Keratinocyte (primary cell): ENCODE measurements at regions not wholly inside any gene's neighbourhood (a gene's known extent, or its start where the extent isn't known, plus 50 kb on each side); places are given as distances from the start of the nearest gene placed in this dataset.
A peak's percentile ranks its signal among the peaks of the same experiment; 100 is the strongest.

Experiments
- DNase-seq: peaks from one replicate; pipeline ENCODE4 v3.0.0-alpha.2; 2011; ENCODE audit warnings: low read depth, missing footprints, low spot score
- FAIRE-seq: peaks from 2 replicates; lab custom pipeline; 2011; peaks lifted over from hg19 to GRCh38; lab: Jason Lieb, UNC
- H2AFZ ChIP-seq: 2 replicates; pipeline ENCODE4 v1.6.0; 2012; ENCODE audit warnings: low read length, control low read depth, inconsistent platforms; ENCODE audit not compliant: control insufficient read depth
- H3K27ac ChIP-seq: 2 replicates; pipeline ENCODE4 v1.5.1; 2011; ENCODE audit warnings: low read length; ENCODE audit not compliant: control insufficient read depth, insufficient read depth
- H3K27me3 ChIP-seq: 3 replicates; pipeline ENCODE4 v1.6.0; 2011; ENCODE audit warnings: low read length; ENCODE audit not compliant: control insufficient read depth, insufficient read depth; ENCODE audit errors: extremely low read depth
- H3K36me3 ChIP-seq, 2 experiments: 2 replicates in 1 of 2; 3 replicates in 1 of 2; pipeline ENCODE4 v1.5.1; 2011; ENCODE audit warnings: low read length in 2 of 2, mild to moderate bottlenecking in 1 of 2; ENCODE audit not compliant: control insufficient read depth in 2 of 2, insufficient read depth in 2 of 2; ENCODE audit errors: extremely low read depth in 1 of 2
- H3K4me1 ChIP-seq: 3 replicates; pipeline ENCODE4 v1.5.1; 2011; ENCODE audit warnings: low read length; ENCODE audit not compliant: control insufficient read depth, insufficient read depth; ENCODE audit errors: extremely low read depth
- H3K4me2 ChIP-seq: 3 replicates; pipeline ENCODE4 v1.6.0; 2011; ENCODE audit warnings: low read depth, low read length; ENCODE audit not compliant: control insufficient read depth, insufficient read depth; ENCODE audit errors: extremely low read depth
- H3K4me3 ChIP-seq, 3 experiments: fragments of 200-600 bp in 1 of 3; sonication (generic) in 1 of 3; 2 replicates in 2 of 3; 3 replicates in 1 of 3; pipeline ENCODE4 v1.5.1; 2011 to 2016; ENCODE audit warnings: low read length in 3 of 3, mild to moderate bottlenecking in 3 of 3, control low read depth in 2 of 3, inconsistent platforms in 1 of 3, low read depth in 1 of 3, mixed read lengths in 1 of 3, mixed run types in 1 of 3, moderate library complexity in 1 of 3; ENCODE audit not compliant: control insufficient read depth in 2 of 3, insufficient read depth in 2 of 3; ENCODE audit errors: extremely low read depth in 1 of 3
- H3K79me2 ChIP-seq: 2 replicates; pipeline ENCODE4 v1.6.0; 2012; ENCODE audit warnings: low read length; ENCODE audit not compliant: control insufficient read depth, insufficient read depth
- H3K9ac ChIP-seq: 3 replicates; pipeline ENCODE4 v1.6.0; 2011; ENCODE audit warnings: low read length; ENCODE audit not compliant: control insufficient read depth, insufficient read depth; ENCODE audit errors: extremely low read depth
- H3K9me1 ChIP-seq: 3 replicates; pipeline ENCODE4 v1.6.0; 2011; ENCODE audit warnings: low read length; ENCODE audit not compliant: control insufficient read depth, insufficient read depth; ENCODE audit errors: extremely low read depth
- H3K9me3 ChIP-seq: 2 replicates; pipeline ENCODE4 v1.5.1; 2012; ENCODE audit warnings: low read depth, low read length; ENCODE audit not compliant: control insufficient read depth
- H4K20me1 ChIP-seq: 3 replicates; pipeline ENCODE4 v1.6.0; 2011; ENCODE audit warnings: low read length; ENCODE audit not compliant: control insufficient read depth, insufficient read depth; ENCODE audit errors: extremely low read depth
- EZH2 ChIP-seq: IDR thresholded peaks from one replicate; pipeline ENCODE4 v1.6.1; 2012; ENCODE audit warnings: inconsistent platforms, mild to moderate bottlenecking, low read length, moderate library complexity
- dilution Hi-C: fragments of 300-500 bp; cut with MboI; formaldehyde crosslinking; loops from one replicate; pipeline ENCODE4 v1.7.0; 2020; ENCODE audit warnings: low sequenced_read_pairs; ENCODE audit not compliant: extremely low pct_ligation_motif_present
- TF ChIP-seq, protein P1 (sequence below), 3 experiments: IDR thresholded peaks in 1 of 3; conservative IDR thresholded peaks in 1 of 3; optimal IDR thresholded peaks in 1 of 3; 2 replicates in 2 of 3; 3 replicates in 1 of 3; pipeline versions ENCODE3 to v1.5.1; 2011; ENCODE audit warnings: low read length in 3 of 3, mild to moderate bottlenecking in 3 of 3, moderate library complexity in 2 of 3, control low read depth in 1 of 3, inconsistent platforms in 1 of 3; ENCODE audit not compliant: insufficient read depth in 2 of 3; ENCODE audit errors: extremely low read depth in 1 of 3

DNA sequence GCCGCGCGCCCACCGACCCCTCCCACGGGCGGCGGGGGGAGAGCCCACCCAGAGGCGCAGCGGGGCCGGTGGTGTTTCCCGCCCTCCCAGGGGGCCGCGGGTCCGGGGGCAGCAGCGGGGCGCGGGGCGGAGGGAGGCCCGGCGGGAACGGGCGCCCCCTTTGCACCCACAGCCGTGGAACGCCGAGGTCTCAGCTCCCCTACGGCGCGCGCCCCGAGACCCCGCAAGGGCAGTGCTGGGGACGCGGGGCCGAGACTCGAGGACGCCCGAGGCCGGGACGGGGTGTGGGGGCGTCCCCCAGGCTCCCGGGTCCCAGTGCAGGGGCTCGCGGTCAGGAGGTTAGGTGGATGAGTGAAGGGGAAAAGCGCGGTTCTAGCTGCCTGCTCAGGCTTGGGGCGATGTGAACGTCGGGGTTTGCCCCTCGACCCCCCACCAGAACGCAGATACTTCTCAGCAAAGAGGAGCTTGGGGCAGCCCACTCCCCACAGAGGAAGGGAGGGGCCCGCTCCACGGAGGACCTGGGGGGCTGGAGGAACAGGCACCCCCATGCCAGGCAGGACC is 65.5 kb upstream of the BHLHE23 start:
- no peaks in the 10 kb centered on the region for H4K20me1 ChIP-seq
- no peaks in the 10 kb centered on the region for H3K4me1 ChIP-seq
- H3K36me3 ChIP-seq = no peaks in the 10 kb centered on the region
- no peak overlapping the region for H2AFZ ChIP-seq
- H3K27ac ChIP-seq = no peak overlapping the region
- FAIRE-seq (no peak), DNase-seq (no peak)
- H3K4me3 ChIP-seq = no peak overlapping the region
- H3K9me1 ChIP-seq = no peaks in the 10 kb centered on the region
- dilution Hi-C loops = no loop called here
- TF ChIP-seq EZH2 = peak; percentile 38
- TF ChIP-seq, protein P1, sequence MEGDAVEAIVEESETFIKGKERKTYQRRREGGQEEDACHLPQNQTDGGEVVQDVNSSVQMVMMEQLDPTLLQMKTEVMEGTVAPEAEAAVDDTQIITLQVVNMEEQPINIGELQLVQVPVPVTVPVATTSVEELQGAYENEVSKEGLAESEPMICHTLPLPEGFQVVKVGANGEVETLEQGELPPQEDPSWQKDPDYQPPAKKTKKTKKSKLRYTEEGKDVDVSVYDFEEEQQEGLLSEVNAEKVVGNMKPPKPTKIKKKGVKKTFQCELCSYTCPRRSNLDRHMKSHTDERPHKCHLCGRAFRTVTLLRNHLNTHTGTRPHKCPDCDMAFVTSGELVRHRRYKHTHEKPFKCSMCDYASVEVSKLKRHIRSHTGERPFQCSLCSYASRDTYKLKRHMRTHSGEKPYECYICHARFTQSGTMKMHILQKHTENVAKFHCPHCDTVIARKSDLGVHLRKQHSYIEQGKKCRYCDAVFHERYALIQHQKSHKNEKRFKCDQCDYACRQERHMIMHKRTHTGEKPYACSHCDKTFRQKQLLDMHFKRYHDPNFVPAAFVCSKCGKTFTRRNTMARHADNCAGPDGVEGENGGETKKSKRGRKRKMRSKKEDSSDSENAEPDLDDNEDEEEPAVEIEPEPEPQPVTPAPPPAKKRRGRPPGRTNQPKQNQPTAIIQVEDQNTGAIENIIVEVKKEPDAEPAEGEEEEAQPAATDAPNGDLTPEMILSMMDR (optimal IDR thresholded peaks at IDR 0.05 in 1 of 3, IDR thresholded peaks at IDR 0.05 in 1 of 3, conservative IDR thresholded peaks at IDR 0.05 in 1 of 3; ENCODE audit: extremely low read depth in 1 of 3, insufficient read depth in 2 of 3, low read length in 3 of 3) = no peak
- no peaks in the 10 kb centered on the region for H3K79me2 ChIP-seq
- H3K4me2 ChIP-seq = no peak overlapping the region
- peaks cover 28% of the 10 kb centered on the region for H3K27me3 ChIP-seq
- no peaks in the 10 kb centered on the region for H3K9me3 ChIP-seq
- H3K9ac ChIP-seq = no peak overlapping the region

DNA sequence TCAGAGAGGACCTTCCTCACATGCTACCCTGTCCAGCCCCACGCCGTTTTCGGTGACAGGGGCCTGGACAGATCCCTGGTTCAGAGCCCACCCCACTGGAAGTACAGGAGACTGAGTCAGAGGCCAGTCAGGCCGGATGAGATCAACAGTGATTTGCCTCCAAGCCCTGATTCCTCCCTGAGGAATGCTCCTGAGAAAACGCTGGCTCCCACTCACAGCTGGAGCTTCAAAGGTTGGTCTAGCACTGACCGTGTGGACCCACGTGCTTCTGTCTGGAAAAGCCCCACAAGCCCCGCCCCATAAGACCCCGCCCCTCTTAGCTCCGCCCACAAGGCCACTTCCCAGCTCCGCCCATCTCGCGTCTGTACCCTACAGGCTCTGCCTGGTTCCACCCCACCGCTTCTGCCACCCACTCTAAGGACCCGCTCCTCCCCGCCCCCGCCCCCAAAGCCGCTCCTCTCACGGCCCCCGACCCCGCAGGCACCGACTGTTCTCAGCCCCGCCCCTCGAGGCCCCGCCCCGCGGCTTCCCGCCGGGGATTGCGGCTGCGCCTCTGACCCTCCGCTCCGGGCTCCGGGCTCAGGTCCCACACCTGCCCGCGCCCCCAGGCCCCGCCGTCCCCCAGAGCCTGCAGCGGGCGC is 64.9 kb upstream of the BHLHE23 start:
- no peak for TF ChIP-seq EZH2
- TF ChIP-seq, protein P1 (optimal IDR thresholded peaks at IDR 0.05 in 1 of 3, IDR thresholded peaks at IDR 0.05 in 1 of 3, conservative IDR thresholded peaks at IDR 0.05 in 1 of 3; ENCODE audit: extremely low read depth in 1 of 3, insufficient read depth in 2 of 3, low read length in 3 of 3) = no peak
- H3K4me2 ChIP-seq = no peak overlapping the region
- dilution Hi-C loops = no loop called here
- no peak overlapping the region for H3K27ac ChIP-seq
- FAIRE-seq (no peak), DNase-seq (no peak)
- H2AFZ ChIP-seq = no peak overlapping the region
- H3K36me3 ChIP-seq = no peaks in the 10 kb centered on the region
- no peaks in the 10 kb centered on the region for H3K79me2 ChIP-seq
- H3K9me3 ChIP-seq = no peaks in the 10 kb centered on the region
- H4K20me1 ChIP-seq = no peaks in the 10 kb centered on the region
- H3K27me3 ChIP-seq = peaks cover 28% of the 10 kb centered on the region
- no peak overlapping the region for H3K4me3 ChIP-seq
- H3K4me1 ChIP-seq = no peaks in the 10 kb centered on the region
- H3K9ac ChIP-seq = no peak overlapping the region
- H3K9me1 ChIP-seq = no peaks in the 10 kb centered on the region
